ENCODE measurements at regions not wholly inside any gene's neighbourhood (a gene's known extent, or its start where the extent isn't known, plus 50 kb on each side); places are given as distances from the start of the nearest gene placed in this dataset.
A peak's percentile ranks its signal among the peaks of the same experiment; 100 is the strongest.
"Not testable (repeated sequence)": the region's sequence is repeated elsewhere in the genome, so short reads cannot be mapped to it uniquely, and the experiment has no call there.

DNA sequence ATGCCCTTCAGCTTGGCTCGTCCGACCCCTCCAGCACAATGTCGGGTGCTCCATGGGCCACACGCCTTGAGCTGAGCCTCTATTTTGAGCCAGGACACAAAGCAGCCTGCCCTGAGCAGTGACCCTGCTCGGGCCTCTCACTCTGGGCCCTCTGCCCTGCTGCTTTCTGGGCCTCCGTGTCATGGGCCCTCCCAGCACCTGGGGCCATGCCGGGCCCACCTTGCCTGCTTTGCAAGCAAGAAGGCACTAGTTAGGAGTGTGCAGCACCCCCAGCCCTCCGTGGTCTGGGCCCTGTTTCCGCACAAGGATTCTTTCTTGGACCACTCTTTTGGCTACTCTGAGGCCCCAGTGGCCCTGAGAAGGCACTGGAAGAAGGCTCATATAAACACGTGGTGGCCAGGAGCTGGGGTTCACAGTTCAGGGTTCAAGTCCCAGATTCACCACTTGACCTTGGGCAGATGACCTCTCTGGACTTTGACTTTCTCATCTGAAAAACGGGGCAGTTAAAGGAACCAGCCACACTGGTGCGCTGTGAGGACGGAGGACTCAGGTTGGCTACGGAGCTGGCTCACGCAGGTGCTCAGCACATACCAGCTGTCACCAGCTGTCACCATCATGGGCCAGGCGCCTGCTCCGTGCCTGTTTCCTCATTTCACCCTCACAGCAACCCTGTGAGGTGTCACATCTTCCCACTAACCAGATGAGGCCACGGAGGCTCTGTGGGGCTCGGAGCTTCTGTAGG, 166.0 kb upstream of the GSE1 start:
- no peak for ATAC-seq

DNA sequence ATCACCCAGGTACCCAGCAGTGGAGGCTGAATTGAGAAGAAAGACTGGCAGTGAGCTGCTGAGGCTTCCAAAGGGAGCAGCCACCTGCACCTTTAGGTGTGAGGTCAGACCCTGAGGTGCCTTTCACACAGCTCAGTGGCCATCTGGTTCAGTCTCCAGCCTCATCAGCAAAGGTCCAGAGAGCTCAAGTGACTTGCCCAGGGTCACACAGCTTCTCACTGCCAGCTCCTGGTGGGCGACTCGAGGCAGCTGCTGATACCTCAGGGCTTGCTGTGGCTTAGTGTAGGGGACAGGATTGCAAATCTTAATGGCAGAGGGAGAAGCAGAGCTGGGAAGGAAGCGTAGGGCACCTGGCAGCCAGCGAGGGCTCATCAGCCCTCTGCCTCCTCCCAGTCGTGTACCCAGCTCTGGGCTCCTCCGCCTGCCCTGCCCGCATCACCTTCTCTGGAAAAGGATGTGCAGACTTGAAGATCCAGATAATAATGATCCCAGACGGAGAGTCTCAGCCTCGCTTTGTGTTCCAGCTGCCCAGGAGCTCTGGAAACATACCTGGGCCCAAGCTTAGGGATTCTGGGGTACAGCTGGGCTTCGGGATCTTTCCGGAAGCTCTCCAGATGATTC, 165.3 kb upstream of the GSE1 start:
- ATAC-seq: no peak

DNA sequence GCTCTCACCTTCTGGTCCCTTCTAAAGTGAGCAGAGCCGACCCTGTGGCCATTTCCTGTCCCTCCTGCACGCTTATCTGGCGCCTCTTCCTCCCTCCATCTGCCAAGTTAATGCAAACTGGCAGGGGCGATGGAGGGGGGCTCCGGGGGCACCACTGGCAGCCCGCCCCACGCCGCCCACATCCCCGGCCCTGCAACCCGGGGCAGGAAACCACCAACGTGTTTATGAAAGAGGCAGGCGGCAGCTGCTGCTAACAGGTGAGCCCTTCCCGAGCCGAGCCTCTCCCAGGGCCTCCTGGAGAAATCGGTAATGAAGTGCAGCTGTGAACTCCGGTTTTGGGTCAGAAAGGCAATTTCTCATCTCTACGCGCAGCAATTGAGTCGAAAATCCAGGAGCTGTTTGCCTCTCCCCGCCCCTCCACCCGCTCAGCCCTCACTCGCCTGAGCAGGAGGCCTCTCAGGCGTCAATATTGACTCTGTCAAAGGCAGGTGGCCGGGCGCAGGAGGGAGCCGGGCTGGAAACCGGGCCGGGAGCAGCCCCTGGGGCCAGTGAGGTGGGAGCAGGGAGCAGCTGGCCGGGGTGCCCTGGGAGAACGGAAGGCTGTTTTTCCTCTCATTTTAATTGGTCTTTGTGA, 164.4 kb upstream of the GSE1 start:
- peak in 1 of 2 donors; percentile 36 for ATAC-seq

DNA sequence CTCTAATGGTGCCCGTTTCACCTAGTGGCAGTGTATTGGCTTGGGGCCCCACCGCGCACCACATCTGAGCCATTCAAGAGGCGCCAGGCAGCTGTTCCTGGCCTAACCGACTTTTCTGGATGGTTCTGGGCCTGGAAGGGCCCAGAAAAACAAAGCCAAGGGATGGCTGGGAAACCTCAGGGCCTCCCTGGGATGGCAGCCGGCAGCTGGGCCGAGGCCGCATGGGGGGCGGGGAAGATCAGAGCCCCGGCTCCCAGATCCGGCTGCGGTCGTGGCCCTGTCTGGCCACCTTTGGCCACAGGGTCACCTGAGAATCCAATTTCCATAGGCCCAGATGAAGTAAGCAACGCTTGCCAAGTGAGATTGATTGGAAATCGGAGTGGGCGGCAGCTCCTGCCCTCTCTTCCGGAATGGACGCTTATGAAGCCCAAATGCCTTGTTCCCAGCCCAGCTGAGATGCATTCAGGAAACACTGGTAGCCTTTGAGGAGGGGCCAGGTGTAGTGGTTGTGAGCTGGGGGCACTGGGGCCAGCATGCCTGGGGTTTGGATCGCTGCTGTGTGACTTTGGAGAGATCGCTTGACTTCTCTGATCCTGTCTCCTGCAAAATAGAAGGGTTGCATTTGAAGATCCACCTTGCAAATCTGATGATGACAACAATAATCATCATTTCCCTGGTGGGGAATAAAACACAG, 163.8 kb upstream of the GSE1 start:
- no peak for ATAC-seq

DNA sequence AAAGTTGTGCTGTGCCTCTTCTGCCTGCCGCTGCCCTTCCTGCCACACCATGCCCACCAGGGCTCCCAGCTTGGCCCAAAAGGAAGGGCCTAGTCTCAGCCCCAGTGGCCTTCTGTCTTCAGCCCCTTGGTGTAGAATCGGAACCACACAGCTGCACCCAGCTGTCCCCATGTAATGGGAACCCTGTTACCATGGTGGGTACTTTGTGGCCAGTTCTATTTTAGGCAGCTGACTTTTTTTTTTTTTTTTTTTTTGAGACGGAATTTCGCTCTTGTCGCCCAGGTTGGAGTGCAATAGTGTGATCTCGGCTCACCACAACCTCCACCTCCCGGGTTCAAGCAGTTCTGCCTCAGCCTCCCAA, 163.3 kb upstream of the GSE1 start:
- ATAC-seq: no peak

- not testable (repeated sequence) for ATAC-seq
Measured at GRCh38 chr16:85451142-85451541, 162.0 kb upstream of the GSE1 start.

DNA sequence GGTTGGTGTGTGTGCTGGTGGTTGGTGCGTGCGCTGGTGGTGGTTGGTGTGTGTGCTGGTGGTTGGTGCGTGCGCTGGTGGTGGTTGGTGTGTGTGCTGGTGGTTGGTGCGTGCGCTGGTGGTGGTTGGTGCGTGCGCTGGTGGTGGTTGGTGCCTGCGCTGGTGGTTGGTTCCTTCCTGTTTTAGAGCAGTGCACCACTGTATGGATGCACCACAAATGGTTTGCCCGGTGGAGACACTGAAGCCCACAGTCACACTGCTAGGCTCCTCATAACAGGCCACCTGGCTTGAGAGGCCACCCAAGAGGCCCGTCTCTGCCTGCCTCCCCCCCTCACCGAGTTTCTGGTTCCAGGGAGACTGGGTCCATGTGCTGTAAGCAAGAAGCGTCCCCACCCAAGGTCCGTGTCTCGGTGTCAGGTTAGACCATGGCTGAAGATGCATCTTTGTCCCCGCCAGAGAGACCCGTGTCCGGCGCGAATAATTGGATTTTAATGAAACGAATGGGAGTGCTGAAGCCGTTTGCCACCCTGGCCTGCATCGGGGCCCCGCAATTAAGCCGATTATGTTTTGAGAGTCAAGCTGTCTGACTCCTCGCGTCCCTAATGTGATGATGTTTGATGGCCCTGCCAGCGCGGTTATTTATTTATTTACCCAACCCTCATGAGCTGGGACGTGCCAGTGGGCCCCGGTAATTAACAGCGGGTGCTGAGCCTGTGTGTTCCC, 161.3 kb upstream of the GSE1 start:
- no peak for ATAC-seq

GRCh38 chr16:85452364-85453193, 160.5 kb upstream of the GSE1 start:
- ATAC-seq: no peak

GRCh38 chr16:85453194-85453678, 159.9 kb upstream of the GSE1 start:
- ATAC-seq: no peak

- no peak for ATAC-seq
Measured at GRCh38 chr16:85453703-85454102, 159.4 kb upstream of the GSE1 start.

DNA sequence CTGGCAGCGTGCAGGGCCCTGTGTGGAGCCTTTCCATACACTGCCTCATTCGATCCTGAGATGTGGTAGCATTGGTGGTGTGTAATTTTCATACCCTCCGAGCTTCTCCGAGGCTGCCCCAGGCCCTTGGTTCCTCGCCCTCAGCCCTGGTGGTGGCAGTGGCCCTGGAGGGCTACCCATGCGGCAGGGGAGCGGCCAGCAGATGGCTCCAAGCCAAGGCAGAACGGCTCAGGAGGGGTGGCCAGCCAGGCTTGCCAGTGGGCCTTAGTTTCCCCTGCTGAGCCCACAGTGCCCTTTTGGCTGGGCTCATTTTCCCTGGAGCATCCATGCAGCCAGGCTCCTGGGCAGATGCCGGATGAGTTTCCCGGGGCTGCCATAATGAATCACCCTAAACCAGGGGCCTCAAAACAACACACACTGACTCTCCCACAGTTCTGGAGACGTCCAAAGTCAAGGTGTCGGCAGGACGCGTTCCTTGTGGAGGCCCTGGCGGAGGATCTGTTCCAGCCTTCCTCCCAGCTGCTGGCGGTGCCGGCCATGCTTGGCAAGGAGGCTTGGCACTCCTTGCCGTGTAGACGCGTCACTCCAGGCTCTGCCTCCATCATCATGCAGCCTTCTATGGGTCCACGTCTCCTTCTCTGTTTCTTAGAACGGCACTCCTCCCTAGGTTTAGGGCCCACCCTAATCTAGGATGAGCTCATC, 158.8 kb upstream of the GSE1 start:
- no peak for ATAC-seq

- ATAC-seq: no peak
Measured at GRCh38 chr16:85455534-85455933, 157.6 kb upstream of the GSE1 start.

DNA sequence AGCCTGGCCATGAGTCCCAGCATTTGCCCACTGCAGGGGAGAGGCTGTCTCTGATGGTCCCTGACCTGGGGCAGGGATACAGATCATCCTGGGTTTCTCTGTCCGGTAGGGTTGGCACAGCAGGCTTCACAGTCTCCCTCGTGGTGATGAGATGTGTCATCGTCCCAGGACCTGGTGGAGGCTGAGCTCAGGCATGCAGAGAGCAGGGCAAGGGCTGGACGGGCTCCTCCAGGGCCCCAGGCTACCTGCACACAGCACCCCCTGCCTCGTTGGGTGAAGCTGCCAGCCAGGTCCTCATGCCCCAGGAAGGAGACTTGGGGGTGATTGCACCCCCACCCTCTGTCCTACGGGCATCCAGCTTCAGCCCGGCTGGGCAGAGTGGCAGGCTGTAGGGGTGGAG, 155.8 kb upstream of the GSE1 start:
- ATAC-seq: no peak

- ATAC-seq: no peak
Measured at GRCh38 chr16:85458968-85459367, 154.2 kb upstream of the GSE1 start.

DNA sequence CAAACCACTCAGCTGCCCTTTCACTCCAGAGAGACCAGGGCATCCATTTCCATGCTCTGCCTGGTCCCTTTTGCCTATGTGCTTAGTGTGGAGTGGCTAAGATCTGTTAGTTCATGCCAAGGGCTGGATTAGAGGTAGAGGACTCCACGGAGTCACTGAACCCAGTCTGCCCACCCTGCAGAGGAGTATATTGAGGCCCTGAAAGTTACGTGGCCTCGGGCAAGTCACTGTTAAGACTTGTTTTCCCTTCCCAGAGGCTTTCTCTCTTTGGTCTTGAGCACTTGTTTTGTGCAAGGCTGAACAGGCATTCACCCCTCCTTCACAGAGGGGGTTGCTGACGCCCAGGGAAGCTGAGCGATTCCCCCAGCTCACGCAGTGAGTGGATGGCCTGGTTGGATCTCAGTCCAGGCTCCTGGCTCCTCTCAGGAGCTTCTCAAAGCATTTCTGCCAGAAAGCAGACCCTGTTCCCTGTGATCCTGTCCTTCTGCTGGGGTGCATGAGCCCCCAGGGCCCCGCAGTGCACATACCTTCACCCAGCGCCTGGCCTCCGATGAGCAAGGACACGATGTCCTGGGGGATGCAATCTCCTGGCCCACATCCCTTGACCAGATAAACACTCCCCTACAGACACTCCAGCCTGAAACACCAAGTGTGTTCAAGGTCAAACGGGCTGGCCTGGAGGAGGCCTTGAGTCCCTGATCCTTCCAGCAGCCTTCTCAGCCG, 153.4 kb upstream of the GSE1 start:
- ATAC-seq: no peak

GRCh38 chr16:85460252-85461021, 152.7 kb upstream of the GSE1 start:
- ATAC-seq: no peak

DNA sequence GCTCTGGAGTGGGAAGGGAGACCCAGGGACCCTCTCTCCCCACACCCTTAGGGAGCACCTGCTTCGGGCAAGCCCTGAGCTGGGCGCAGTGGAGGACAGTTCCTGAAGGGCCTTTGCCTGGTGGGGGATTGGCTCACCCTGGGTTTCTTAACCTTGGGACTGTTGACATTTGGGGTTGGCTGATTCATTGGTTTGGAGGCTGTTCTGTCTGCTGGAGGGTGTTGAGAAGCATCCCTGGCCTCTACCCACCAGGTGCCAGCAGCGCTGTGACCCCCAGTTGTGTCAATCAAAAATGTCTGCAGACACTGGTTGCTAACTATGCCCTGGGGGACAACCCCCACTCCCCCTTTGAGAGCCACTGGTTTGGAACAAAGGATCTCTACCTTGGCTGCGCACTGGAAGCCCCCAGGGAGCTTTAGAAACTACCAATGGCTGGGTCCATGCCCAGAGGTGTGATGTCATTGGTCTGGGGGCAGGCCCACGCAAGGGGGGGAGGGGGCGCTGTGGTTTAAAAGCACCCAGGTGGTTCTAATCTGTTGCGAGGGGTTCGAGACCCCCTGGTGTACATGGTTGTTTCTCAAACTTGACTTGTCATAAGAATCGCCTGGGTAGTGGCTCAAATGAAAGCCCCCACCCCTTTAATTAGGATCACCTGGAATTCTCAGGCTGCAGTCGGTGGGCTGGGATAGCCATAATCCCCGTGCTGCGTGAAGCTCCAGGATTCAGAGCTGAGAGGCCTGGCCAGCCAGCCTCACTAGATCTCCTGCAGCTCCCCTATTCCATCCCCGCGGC, 151.9 kb upstream of the GSE1 start:
- ATAC-seq: no peak

DNA sequence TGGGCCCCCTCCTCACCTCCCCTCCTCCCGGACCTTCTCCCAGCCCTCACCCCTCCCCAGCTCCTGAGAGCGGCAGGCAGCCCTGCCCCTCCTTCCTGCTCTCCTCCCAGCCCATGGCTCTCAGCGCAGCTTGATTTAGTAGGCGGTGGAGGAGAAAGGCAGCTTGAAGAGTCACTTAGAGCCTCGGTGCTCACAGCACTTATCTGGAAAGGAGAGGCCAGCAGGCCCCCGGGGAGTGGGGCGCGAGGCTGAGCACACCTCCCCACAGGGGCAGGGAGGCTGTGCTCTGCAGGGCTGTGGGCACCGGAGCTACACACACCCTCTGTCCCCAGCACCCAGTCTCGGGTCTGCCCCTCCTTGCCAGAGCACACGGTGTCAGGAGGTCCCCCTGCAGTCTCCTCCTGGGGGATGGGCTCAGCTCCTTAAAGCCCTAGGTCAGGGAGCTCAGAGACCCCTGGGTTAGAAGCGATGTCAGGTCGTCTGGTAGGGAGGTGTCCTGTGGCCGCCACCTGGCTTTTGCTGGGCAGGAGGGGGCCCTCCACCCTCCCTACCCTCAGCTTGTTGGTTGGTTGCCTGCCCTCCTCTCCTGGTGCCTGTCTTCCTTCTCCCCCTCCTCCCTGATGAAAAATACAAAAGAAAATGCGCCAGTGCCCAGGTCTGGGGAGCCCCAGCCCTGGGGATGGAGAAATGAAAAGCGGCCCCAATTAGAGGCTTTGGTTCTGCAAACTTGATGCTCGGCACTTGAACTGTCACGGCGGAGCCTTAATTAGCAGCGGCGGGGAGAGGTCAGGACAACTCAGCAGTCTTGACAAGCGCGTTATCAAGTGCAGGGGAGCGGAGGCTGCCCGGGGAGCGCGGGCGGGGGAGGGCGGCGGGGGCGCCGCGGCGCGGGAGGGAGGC, 151.1 kb upstream of the GSE1 start:
- ATAC-seq: peak; percentile 17 to 24

All from activated CD4-positive, CD25-positive, alpha-beta regulatory T cell treated with anti-CD3 and anti-CD28 coated beads, Interleukin-2, amount 50 U/mL, for 24 hours (primary cell).